HCT116 (cell line): ENCODE measurements at regions not wholly inside any gene's neighbourhood (a gene's known extent, or its start where the extent isn't known, plus 50 kb on each side); places are given as distances from the start of the nearest gene placed in this dataset.

Experiments
- ATAC-seq: fragments of 200-7000 bp; cut with Tn5 transposase; 2 replicates; pipeline ENCODE4 v1.9.1; 2020; ENCODE audit warnings: mild to moderate bottlenecking, moderate library complexity
- BruUV-seq: library from RNA; stranded (reverse); fragments of 400-500 nt; replicated peaks from 2 replicates; lab custom pipeline; 2021; lab: Mats Ljungman, UMichigan
- CTCF ChIA-PET: fragments of 300-600 bp; sonication (Branson Sonifier 250); formaldehyde crosslinking; loops from one replicate; lab custom pipeline; 2021; ENCODE audit warnings: antibody characterized with exemption; lab: Charles Lee
- POLR2A ChIA-PET: fragments of 300-600, 350-600 bp; sonication (Branson Sonifier 250); formaldehyde crosslinking; loops from one replicate; lab custom pipeline; 2021; ENCODE audit warnings: antibody characterized with exemption; lab: Charles Lee
- RAD21 ChIA-PET, 2 experiments: fragments of 300-600 bp; sonication (Branson Sonifier 250); formaldehyde crosslinking; loops; one replicate each; lab custom pipeline; 2023; ENCODE audit warnings: low total read pairs in 2 of 2; ENCODE audit not compliant: uncharacterized antibody in 2 of 2, unreplicated experiment in 2 of 2, low non-redundant PET in 1 of 2; lab: Charles Lee
- DNase-seq: peaks from one replicate; pipeline ENCODE4 v3.0.0-alpha.2; 2010; ENCODE audit warnings: low read depth, low spot score
- H2AFZ ChIP-seq: fragments of 200-600 bp; shearing (Covaris generic), sonication (generic); 2 replicates; pipeline ENCODE4 v1.6.1; 2017; ENCODE audit warnings: low read depth, mixed run types, mixed read lengths, antibody characterized with exemption, low read length; ENCODE audit not compliant: poor library complexity, severe bottlenecking
- H3K27ac ChIP-seq: 2 replicates; pipeline ENCODE4 v1.5.1; 2012; ENCODE audit warnings: low read depth, low read length
- H3K27me3 ChIP-seq: fragments of 200-600 bp; sonication (generic); 2 replicates; pipeline ENCODE4 v1.6.1; 2016; ENCODE audit warnings: mixed run types, low read length, mixed read lengths; ENCODE audit not compliant: insufficient read depth
- H3K36me3 ChIP-seq, 2 experiments: fragments of 200-500 bp in 1 of 2; fragments of 200-600 bp in 1 of 2; sonication (Bioruptor generic) in 1 of 2; sonication (generic) in 1 of 2; 2 replicates each; pipeline versions ENCODE4 v1.5.1 to v1.6.1; 2014 to 2016; ENCODE audit warnings: low read length in 2 of 2, inconsistent platforms in 1 of 2, mixed read lengths in 1 of 2, mixed run types in 1 of 2; ENCODE audit not compliant: insufficient read depth in 2 of 2, control insufficient read depth in 1 of 2
- H3K4me1 ChIP-seq, 2 experiments: fragments of 200-600 bp in 1 of 2; sonication (generic) in 1 of 2; 2 replicates each; pipeline versions ENCODE4 v1.5.1 to v1.6.1; 2012 to 2017; ENCODE audit warnings: low read length in 2 of 2, inconsistent platforms in 1 of 2, mild to moderate bottlenecking in 1 of 2, mixed read lengths in 1 of 2, mixed run types in 1 of 2, moderate library complexity in 1 of 2; ENCODE audit not compliant: insufficient read depth in 2 of 2, control insufficient read depth in 1 of 2
- H3K4me2 ChIP-seq: fragments of 200-600 bp; sonication (generic); 2 replicates; pipeline ENCODE4 v1.6.1; 2017; ENCODE audit warnings: mixed run types, low read length, mixed read lengths
- H3K4me3 ChIP-seq, 2 experiments: fragments of 200-600 bp in 1 of 2; sonication (generic) in 1 of 2; replicated peaks in 1 of 2; 2 replicates each; pipeline ENCODE4 v1.5.1; 2011 to 2016; ENCODE audit warnings: low read length in 2 of 2, control low read depth in 1 of 2, low read depth in 1 of 2, mild to moderate bottlenecking in 1 of 2, mixed read lengths in 1 of 2, mixed run types in 1 of 2
- H3K79me2 ChIP-seq: fragments of 200-600 bp; sonication (generic); 2 replicates; pipeline ENCODE4 v1.6.1; 2017; ENCODE audit warnings: mild to moderate bottlenecking, mixed run types, low read length, moderate library complexity, mixed read lengths; ENCODE audit not compliant: insufficient read depth
- H3K9ac ChIP-seq: fragments of 200-600 bp; sonication (generic); 2 replicates; pipeline ENCODE4 v1.6.1; 2016; ENCODE audit warnings: low read length, mixed read lengths
- H3K9me2 ChIP-seq: fragments of 200-600 bp; sonication (generic), shearing (Covaris generic); 2 replicates; pipeline ENCODE4 v1.6.1; 2017; ENCODE audit warnings: mixed run types, mild to moderate bottlenecking, moderate library complexity; ENCODE audit not compliant: insufficient read depth
- H3K9me3 ChIP-seq, 2 experiments: fragments of 200-500 bp in 1 of 2; fragments of 200-600 bp in 1 of 2; sonication (Bioruptor generic) in 1 of 2; sonication (generic) in 1 of 2; 2 replicates each; pipeline ENCODE4 v1.6.1; 2014 to 2017; ENCODE audit warnings: low read length in 2 of 2, mixed read lengths in 2 of 2, inconsistent platforms in 1 of 2, low read depth in 1 of 2, mild to moderate bottlenecking in 1 of 2, mixed run types in 1 of 2, moderate library complexity in 1 of 2; ENCODE audit not compliant: control insufficient read depth in 1 of 2, insufficient read depth in 1 of 2
- H4K20me1 ChIP-seq: fragments of 200-600 bp; sonication (generic), shearing (Covaris generic); 2 replicates; pipeline ENCODE4 v1.6.1; 2017; ENCODE audit warnings: mixed run types, mild to moderate bottlenecking, moderate library complexity; ENCODE audit not compliant: insufficient read depth
- ATF3 ChIP-seq: IDR thresholded peaks from 2 replicates; pipeline ENCODE4 v1.6.1; 2012
- CEBPB ChIP-seq: IDR thresholded peaks from 2 replicates; pipeline ENCODE4 v1.6.1; 2012; ENCODE audit warnings: low read depth
- CTCF ChIP-seq, 3 experiments: fragments of 200-600 bp in 1 of 3; sonication (generic) in 1 of 3; IDR thresholded peaks in 2 of 3; conservative IDR thresholded peaks in 1 of 3; 2 replicates each; pipeline ENCODE4 v1.5.1; 2012 to 2017; ENCODE audit warnings: low read depth in 2 of 3, low read length in 2 of 3, antibody characterized with exemption in 1 of 3, borderline replicate concordance in 1 of 3, control low read depth in 1 of 3, mild to moderate bottlenecking in 1 of 3, mixed read lengths in 1 of 3, mixed run types in 1 of 3, moderate library complexity in 1 of 3; ENCODE audit not compliant: insufficient read depth in 1 of 3
- EGR1 ChIP-seq: IDR thresholded peaks from 2 replicates; pipeline ENCODE4 v1.6.1; 2012; ENCODE audit warnings: low read depth
- ELF1 ChIP-seq: IDR thresholded peaks from 2 replicates; pipeline ENCODE4 v1.6.1; 2012; ENCODE audit warnings: low read depth, borderline replicate concordance
- EZH2 ChIP-seq: fragments of 200-600 bp; sonication (generic); IDR thresholded peaks from 2 replicates; pipeline ENCODE4 v1.6.1; 2017; ENCODE audit warnings: antibody characterized with exemption, mixed run types
- JUND ChIP-seq: IDR thresholded peaks from 2 replicates; pipeline ENCODE4 v1.6.1; 2012
- MAX ChIP-seq: IDR thresholded peaks from 2 replicates; pipeline ENCODE4 v1.6.1; 2012
- POLR2AphosphoS5 ChIP-seq: IDR thresholded peaks from 2 replicates; pipeline ENCODE4 v1.6.1; 2011; ENCODE audit warnings: mild to moderate bottlenecking, low read depth, low read length, moderate library complexity
- RAD21 ChIP-seq: IDR thresholded peaks from 2 replicates; pipeline ENCODE4 v1.6.1; 2012; ENCODE audit warnings: low read depth, mild to moderate bottlenecking
- SIN3A ChIP-seq: IDR thresholded peaks from 2 replicates; pipeline ENCODE4 v1.6.1; 2012; ENCODE audit warnings: low read depth
- SP1 ChIP-seq: IDR thresholded peaks from 2 replicates; pipeline ENCODE4 v1.6.1; 2012; ENCODE audit warnings: low read depth
- SRF ChIP-seq: IDR thresholded peaks from 2 replicates; pipeline ENCODE4 v1.6.1; 2012; ENCODE audit warnings: low read depth
- YY1 ChIP-seq: IDR thresholded peaks from 2 replicates; pipeline ENCODE4 v1.6.1; 2011; ENCODE audit warnings: low read length, low read depth, moderate library complexity, mild to moderate bottlenecking; ENCODE audit not compliant: insufficient replicate concordance; ENCODE audit errors: extremely low read depth
- ZBTB33 ChIP-seq: IDR thresholded peaks from 2 replicates; pipeline ENCODE4 v1.6.1; 2011; ENCODE audit warnings: mild to moderate bottlenecking, low read length, moderate library complexity; ENCODE audit not compliant: insufficient replicate concordance; ENCODE audit errors: extremely low read depth
- ZFX ChIP-seq: fragments of 450-650 bp; IDR thresholded peaks from 2 replicates; pipeline ENCODE4 v1.6.1; 2017
- intact Hi-C: fragments of 100-400 bp; cut with micrococcal nuclease; formaldehyde crosslinking; loops from 2 replicates; pipeline ENCODE4 v1.10.0; 2022

- TF ChIP-seq ZBTB33 (no peak), EZH2 (no peak)
These were observed 88.5 kb upstream of the SH3BP4 start (continued) for GRCh38 chr2:234863043-234863934.

- Histone ChIP-seq H3K9me3 (peaks cover 0 to 5% of the 10 kb centered on the region in 2 experiments; a peak in 1 of 4 replicates), H3K4me3 (no peak overlapping the region), H3K36me3 (no peaks in the 10 kb centered on the region), H3K4me2 (no peak overlapping the region), H3K27ac (no peak overlapping the region), H3K9ac (no peak overlapping the region), H3K9me2 (no peaks in the 10 kb centered on the region), H3K4me1 (peaks cover 11 to 24% of the 10 kb centered on the region in 2 experiments), H4K20me1 (no peaks in the 10 kb centered on the region), H3K27me3 (no peaks in the 10 kb centered on the region), H3K79me2 (no peaks in the 10 kb centered on the region), H2AFZ (no peak overlapping the region)
- ChIA-PET CTCF (interaction anchor here (0.8 kb wide), 1 partner anchor 20 kb away, joined by 3 read pairs; no protein-coding TSS in a partner anchor), RAD21 (no interaction called here), POLR2A (no interaction called here)
- ATAC-seq (no peak), DNase-seq (no peak)
- BruUV-seq = no TSS peak
- intact Hi-C loops = no loop called here
- TF ChIP-seq POLR2AphosphoS5 (no peak), ATF3 (no peak), SIN3A (no peak), JUND (no peak), YY1 (no peak), ELF1 (no peak), CTCF (IDR thresholded peaks at IDR 0.05 in 2 of 3, conservative IDR thresholded peaks at IDR 0.05 in 1 of 3; ENCODE audit: borderline replicate concordance in 1 of 3, insufficient read depth in 1 of 3, low read depth in 2 of 3, low read length in 2 of 3) (no peak), ZFX (no peak), SRF (no peak), EGR1 (no peak), RAD21 (no peak), MAX (no peak), SP1 (no peak), EZH2 (no peak), ZBTB33 (no peak), CEBPB (no peak)
These were observed 89.7 kb upstream of the SH3BP4 start for GRCh38 chr2:234861841-234862735.
